Stomach (tissue), 4 donors: ENCODE measurements at regions not wholly inside any gene's neighbourhood (a gene's known extent, or its start where the extent isn't known, plus 50 kb on each side); places are given as distances from the start of the nearest gene placed in this dataset.

ENCODE experiments used
- CTCF ChIP-seq, 7 experiments: fragments of 450-650 bp in 4 of 7; fragments of 200-600 bp in 3 of 7; sonication (generic) in 3 of 7; IDR thresholded peaks; one replicate each; pipeline ENCODE4 v1.5.1; 2016 to 2019; ENCODE audit warnings: antibody characterized with exemption in 7 of 7, control low read depth in 2 of 7, mild to moderate bottlenecking in 1 of 7
- POLR2A ChIP-seq, 4 donors: fragments of 450-650 bp; IDR thresholded peaks; one replicate each; pipeline ENCODE4 v1.6.1; 2016; ENCODE audit warnings: antibody characterized with exemption in 4 of 4, control low read depth in 2 of 4, mild to moderate bottlenecking in 1 of 4, moderate library complexity in 1 of 4

- no peak for TF ChIP-seq CTCF (IDR thresholded peaks at IDR 0.05)
- TF ChIP-seq POLR2A (IDR thresholded peaks at IDR 0.05), result no peak
Observed at GRCh38 chr18:70385474-70385873, 96.6 kb downstream of the SOCS6 start.
